GM18861 (cell line): ENCODE measurements at regions not wholly inside any gene's neighbourhood (a gene's known extent, or its start where the extent isn't known, plus 50 kb on each side); places are given as distances from the start of the nearest gene placed in this dataset.

Experiments
- ATAC-seq: cut with Tn5 transposase; IDR thresholded peaks from one replicate; pipeline ENCODE4 v1.9.1; 2021; ENCODE audit not compliant: unreplicated experiment

GRCh38 chr15:97528238-97528637 lies 432.3 kb upstream of the ARRDC4 start:
- ATAC-seq: no peak

GRCh38 chr15:97545799-97546198 lies 414.7 kb upstream of the ARRDC4 start:
- no peak for ATAC-seq

GRCh38 chr15:97547381-97547780 lies 413.1 kb upstream of the ARRDC4 start:
- ATAC-seq: no peak

- ATAC-seq: no peak
These were observed 399.0 kb upstream of the ARRDC4 start for GRCh38 chr15:97561529-97561928.

GRCh38 chr15:97563516-97563915 lies 397.0 kb upstream of the ARRDC4 start:
- no peak for ATAC-seq

GRCh38 chr15:97566961-97567360 lies 393.5 kb upstream of the ARRDC4 start:
- no peak for ATAC-seq

GRCh38 chr15:97567411-97567810 lies 393.1 kb upstream of the ARRDC4 start:
- no peak for ATAC-seq

GRCh38 chr15:97576929-97577645 lies 383.4 kb upstream of the ARRDC4 start:
- ATAC-seq: no peak

- no peak for ATAC-seq
These were observed 375.1 kb upstream of the ARRDC4 start for GRCh38 chr15:97585408-97585807.

- no peak for ATAC-seq
These were observed 367.7 kb upstream of the ARRDC4 start for GRCh38 chr15:97592778-97593177.

- no peak for ATAC-seq
These were observed 362.7 kb upstream of the ARRDC4 start for GRCh38 chr15:97597801-97598200.

- no peak for ATAC-seq
These were observed 362.1 kb upstream of the ARRDC4 start for GRCh38 chr15:97598353-97598798.

- no peak for ATAC-seq
These were observed 360.3 kb upstream of the ARRDC4 start for GRCh38 chr15:97600190-97600589.

GRCh38 chr15:97604677-97605076 lies 355.8 kb upstream of the ARRDC4 start:
- ATAC-seq: no peak

GRCh38 chr15:97615114-97615513 lies 345.4 kb upstream of the ARRDC4 start:
- no peak for ATAC-seq

- ATAC-seq: no peak
These were observed 337.3 kb upstream of the ARRDC4 start for GRCh38 chr15:97623091-97623661.

- ATAC-seq: no peak
These were observed 332.9 kb upstream of the ARRDC4 start for GRCh38 chr15:97627634-97628033.

- no peak for ATAC-seq
These were observed 314.7 kb upstream of the ARRDC4 start for GRCh38 chr15:97645758-97646157.

- ATAC-seq: no peak
These were observed 311.8 kb upstream of the ARRDC4 start for GRCh38 chr15:97648728-97649127.

GRCh38 chr15:97652041-97652440 lies 308.5 kb upstream of the ARRDC4 start:
- ATAC-seq: no peak

GRCh38 chr15:97652700-97653167 lies 307.8 kb upstream of the ARRDC4 start:
- ATAC-seq: no peak

- ATAC-seq: no peak
These were observed 306.6 kb upstream of the ARRDC4 start for GRCh38 chr15:97653896-97654295.
